ENCODE measurements at regions not wholly inside any gene's neighbourhood (a gene's known extent, or its start where the extent isn't known, plus 50 kb on each side); places are given as distances from the start of the nearest gene placed in this dataset.

GRCh38 chr18:46333431-46334135, 229.4 kb downstream of the HAUS1 start (continued):
- peak; percentile 72; the same call in 1 of the 2 replicates for TF ChIP-seq MAX (IDR thresholded peaks at IDR 0.05)

- Histone ChIP-seq H3K36me3 (ENCODE audit: control insufficient read depth in 1 of 2, insufficient read depth in 2 of 2, low read length in 2 of 2) (no peaks in the 10 kb centered on the region), H4K20me1 (ENCODE audit: insufficient read depth) (no peaks in the 10 kb centered on the region; the same call in 1 of the 2 replicates), H2AFZ (ENCODE audit: low read depth, low read length, poor library complexity, severe bottlenecking) (no peak overlapping the region), H3K9me3 (ENCODE audit: control insufficient read depth in 1 of 2, insufficient read depth in 1 of 2, low read depth in 1 of 2, low read length in 2 of 2) (no peaks in the 10 kb centered on the region), H3K9me2 (ENCODE audit: insufficient read depth) (no peaks in the 10 kb centered on the region), H3K4me1 (ENCODE audit: control insufficient read depth in 1 of 2, insufficient read depth in 2 of 2, low read length in 2 of 2) (peaks cover 4 to 23% of the 10 kb centered on the region in 2 experiments; a peak in 3 of 4 replicates), H3K4me2 (ENCODE audit: low read length) (peak overlapping the region; percentile 86), H3K9ac (ENCODE audit: low read length) (peak overlapping the region; percentile 77), H3K4me3 (replicated peaks in 1 of 2; ENCODE audit: low read depth in 1 of 2, low read length in 2 of 2) (peak overlapping the region; percentile 61 to 71), H3K79me2 (ENCODE audit: insufficient read depth, low read length) (peaks cover 18% of the 10 kb centered on the region; the same call in 1 of the 2 replicates), H3K27ac (ENCODE audit: low read depth, low read length) (no peak overlapping the region), H3K27me3 (ENCODE audit: insufficient read depth, low read length) (no peaks in the 10 kb centered on the region)
- ChIA-PET RAD21 (ENCODE audit: low non-redundant PET in 1 of 2, low total read pairs in 2 of 2, uncharacterized antibody in 2 of 2, unreplicated experiment in 2 of 2) (interaction anchor here in 1 of 2 experiments (0.7 kb wide), 1 partner anchor 324 kb away, joined by 5 read pairs; no protein-coding TSS in a partner anchor), POLR2A (interaction anchor here (0.5 kb wide), 1 partner anchor 367 kb away, joined by 3 read pairs; no protein-coding TSS in a partner anchor), CTCF (no interaction called here)
- TF ChIP-seq REST (IDR thresholded peaks at IDR 0.05; ENCODE audit: low read depth) = no peak
- TF ChIP-seq EGR1 (IDR thresholded peaks at IDR 0.05; ENCODE audit: low read depth) = no peak
- TF ChIP-seq ZBTB33 (IDR thresholded peaks at IDR 0.05; ENCODE audit: extremely low read depth, insufficient replicate concordance, low read length) = no peak
- no peak for TF ChIP-seq ZFX (IDR thresholded peaks at IDR 0.05)
- TF ChIP-seq POLR2A (IDR thresholded peaks at IDR 0.05; ENCODE audit: borderline replicate concordance, extremely low read depth, insufficient read depth, insufficient read length) = no peak
- TF ChIP-seq ELF1 (IDR thresholded peaks at IDR 0.05; ENCODE audit: borderline replicate concordance, low read depth) = no peak
- TF ChIP-seq MAX (IDR thresholded peaks at IDR 0.05) = no peak
- no peak for TF ChIP-seq SRF (IDR thresholded peaks at IDR 0.05; ENCODE audit: low read depth)
- TF ChIP-seq ZNF274 (IDR thresholded peaks at IDR 0.05; ENCODE audit: low read depth, low read length) = no peak
- TF ChIP-seq EZH2 (IDR thresholded peaks at IDR 0.05) = no peak
- no TSS peak for BruUV-seq (replicated peaks)
- DNase-seq (ENCODE audit: low read depth, low spot score) (no peak), ATAC-seq (no peak)
- intact Hi-C loops (cut with micrococcal nuclease) = loop anchor here (5.0 kb wide), 1 partner anchor 163 kb away; a partner anchor contains a TSS
Observed at GRCh38 chr18:46334868-46335281, 230.7 kb downstream of the HAUS1 start.

Measured in HCT116 (cell line).